Adrenal gland (tissue), 5 donors: ENCODE measurements at regions not wholly inside any gene's neighbourhood (a gene's known extent, or its start where the extent isn't known, plus 50 kb on each side); places are given as distances from the start of the nearest gene placed in this dataset.

Experiments
- CTCF ChIP-seq, 6 experiments: fragments of 450-650 bp in 4 of 6; fragments of 200-600 bp in 2 of 6; sonication (generic) in 1 of 6; IDR thresholded peaks; 1 replicate in 5 of 6; 2 replicates in 1 of 6; pipeline versions ENCODE4 v1.5.1 to v1.8.0; 2016 to 2021; ENCODE audit warnings: antibody characterized with exemption in 6 of 6, mild to moderate bottlenecking in 2 of 6, moderate library complexity in 1 of 6
- POLR2A ChIP-seq, 2 donors: fragments of 450-650 bp; IDR thresholded peaks; one replicate each; pipeline ENCODE4 v1.6.1; 2017; ENCODE audit warnings: antibody characterized with exemption in 2 of 2, mild to moderate bottlenecking in 2 of 2, moderate library complexity in 1 of 2
- donor health status: DM: no; HTN: no; CAD: no.

DNA sequence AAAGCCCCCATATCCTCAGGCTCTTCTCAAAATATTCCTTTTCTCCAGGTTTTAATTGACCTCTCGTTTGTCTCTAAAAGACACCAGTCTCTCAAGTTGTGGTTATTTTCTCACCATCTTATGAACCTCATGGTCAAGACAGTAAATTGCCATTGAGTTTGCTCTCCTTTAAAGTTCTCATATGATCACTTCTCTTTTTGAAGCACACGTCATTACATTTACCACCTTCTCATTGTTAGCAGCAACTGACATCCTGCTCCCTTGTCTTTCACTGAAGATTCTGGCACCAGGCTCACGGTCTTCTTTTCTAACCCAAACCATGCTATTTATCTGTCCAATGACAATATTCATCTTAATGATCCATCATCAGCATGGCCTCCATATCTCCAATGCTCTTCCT lies 324.2 kb downstream of the TMA16 start:
- TF ChIP-seq CTCF (IDR thresholded peaks at IDR 0.05) (no peak), POLR2A (IDR thresholded peaks at IDR 0.05) (no peak)
